ENCODE measurements at regions not wholly inside any gene's neighbourhood (a gene's known extent, or its start where the extent isn't known, plus 50 kb on each side); places are given as distances from the start of the nearest gene placed in this dataset.
"Not testable (repeated sequence)": the region's sequence is repeated elsewhere in the genome, so short reads cannot be mapped to it uniquely, and the experiment has no call there.

DNA sequence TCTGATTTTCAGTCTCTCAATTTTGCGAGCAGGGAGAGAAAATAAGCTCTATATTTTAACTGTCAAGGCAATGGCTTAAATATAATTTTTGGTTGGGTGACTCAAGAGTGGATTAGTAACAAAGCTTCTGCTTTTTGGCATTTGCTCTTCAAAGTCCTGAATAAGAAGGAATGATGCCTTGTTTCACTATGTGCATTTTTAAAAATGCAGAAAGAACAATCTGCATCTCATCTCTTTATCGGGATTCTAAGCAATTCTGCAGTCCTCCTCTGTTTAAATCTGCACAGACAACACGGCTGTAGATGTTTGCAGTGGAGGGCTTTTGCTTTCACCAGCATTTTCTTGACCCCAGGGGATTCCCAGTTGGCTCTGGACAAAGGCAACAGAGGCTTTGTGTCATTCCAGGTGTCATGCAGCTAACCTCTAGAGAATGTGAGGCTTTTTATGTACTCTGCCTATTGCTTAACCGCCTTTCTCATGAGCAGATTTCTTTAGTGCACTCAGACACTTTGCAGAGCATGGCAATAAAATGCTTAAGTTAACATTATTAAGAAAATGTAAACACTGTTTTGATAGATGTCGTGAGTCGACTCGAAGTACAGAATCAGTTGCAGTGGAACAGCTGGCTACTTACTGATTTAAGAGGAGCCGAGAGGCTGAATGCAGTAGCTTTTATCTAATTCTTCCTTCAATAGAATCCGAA is 783.2 kb upstream of the NEGR1 start:
- DNase-seq (ENCODE audit: low read depth), result no peak

DNA sequence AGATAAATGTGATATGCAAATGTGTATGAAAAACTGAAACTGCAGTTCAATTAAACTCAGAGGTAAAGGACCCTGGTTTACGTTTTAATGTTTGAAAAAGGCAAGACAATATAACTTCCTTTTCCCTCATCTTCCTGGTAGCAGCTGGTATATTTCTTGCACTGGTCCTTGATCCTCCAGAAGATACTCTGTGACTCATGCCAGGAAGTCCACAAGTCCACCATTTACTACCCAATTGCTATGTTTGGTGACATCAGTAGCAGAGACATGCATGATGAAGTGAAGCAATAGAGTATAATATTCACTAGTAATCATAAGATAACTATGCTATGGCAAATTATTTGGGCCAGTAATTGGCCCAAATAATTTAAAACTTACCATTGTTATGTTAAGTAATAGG is 774.5 kb upstream of the NEGR1 start:
- DNase-seq (ENCODE audit: low read depth), result no peak

- no peak for DNase-seq (ENCODE audit: low read depth)
These were observed 762.1 kb upstream of the NEGR1 start for GRCh38 chr1:73044241-73045036.

DNA sequence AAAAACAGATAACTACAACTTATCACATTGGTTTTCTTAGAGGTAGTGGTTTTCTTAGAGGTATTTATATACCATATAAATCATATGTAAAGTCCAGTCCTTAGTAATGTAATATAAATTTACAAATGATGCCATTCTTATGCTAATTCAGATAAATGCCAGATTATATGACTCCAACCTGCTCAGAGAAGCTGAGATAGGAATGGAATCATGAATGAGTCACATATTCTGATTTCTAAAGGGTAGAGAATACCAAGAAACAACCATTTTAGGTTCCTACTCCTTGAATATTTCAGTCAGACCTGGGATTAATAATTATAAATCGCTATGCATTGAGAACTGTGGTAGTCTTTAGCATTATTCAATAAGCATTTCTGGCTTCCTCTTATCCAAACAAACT is 760.1 kb upstream of the NEGR1 start:
- DNase-seq (ENCODE audit: low read depth), result no peak

- DNase-seq (ENCODE audit: low read depth), result no peak
These were observed 758.5 kb upstream of the NEGR1 start for GRCh38 chr1:73040811-73041210.

- DNase-seq (ENCODE audit: low read depth), result no peak
These were observed 751.9 kb upstream of the NEGR1 start for GRCh38 chr1:73034271-73034670.

GRCh38 chr1:73033640-73034039 is 751.3 kb upstream of the NEGR1 start:
- no peak for DNase-seq (ENCODE audit: low read depth)

GRCh38 chr1:73029571-73029970 is 747.2 kb upstream of the NEGR1 start:
- DNase-seq (ENCODE audit: low read depth), result no peak

DNA sequence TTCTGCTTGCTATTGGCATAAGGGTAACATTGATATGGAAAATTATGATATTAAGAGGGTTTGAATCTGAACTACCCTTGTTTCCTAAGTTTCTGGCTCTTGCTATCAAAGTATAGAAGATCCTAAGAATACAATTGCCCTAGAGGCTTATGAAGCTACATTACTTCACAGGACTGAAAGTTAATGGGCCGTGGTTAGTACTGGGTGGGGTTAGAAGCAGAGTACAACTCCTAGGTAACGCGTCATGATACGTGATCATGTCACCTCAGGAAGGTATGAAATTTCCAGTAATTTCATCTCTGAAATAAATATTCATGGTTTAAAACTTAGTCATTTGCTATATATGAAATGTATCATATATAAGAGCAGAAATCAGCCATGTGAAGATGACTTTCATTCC is 743.8 kb upstream of the NEGR1 start:
- no peak for DNase-seq (ENCODE audit: low read depth)

GRCh38 chr1:73009938-73010337 is 727.6 kb upstream of the NEGR1 start:
- DNase-seq (ENCODE audit: low read depth), result no peak

DNA sequence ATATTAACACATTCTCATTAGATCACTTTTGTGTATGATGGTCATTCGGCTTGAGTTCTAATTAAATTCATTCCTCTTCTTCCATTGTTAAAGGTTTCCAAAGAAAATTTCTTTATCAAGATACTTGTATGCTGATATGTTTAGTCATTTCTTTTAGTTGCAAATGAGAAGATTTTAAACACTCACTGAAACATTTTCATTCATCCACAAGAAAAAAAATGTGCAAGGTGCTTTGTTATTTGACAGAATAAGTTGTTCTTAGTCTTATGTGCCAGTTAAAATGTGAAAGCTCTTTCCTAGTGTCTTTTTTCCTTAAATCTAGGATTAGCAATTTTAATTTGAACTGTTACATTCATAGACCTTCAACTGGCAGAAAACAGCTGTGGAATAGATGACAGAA is 727.0 kb upstream of the NEGR1 start:
- DNase-seq (ENCODE audit: low read depth), result no peak

DNA sequence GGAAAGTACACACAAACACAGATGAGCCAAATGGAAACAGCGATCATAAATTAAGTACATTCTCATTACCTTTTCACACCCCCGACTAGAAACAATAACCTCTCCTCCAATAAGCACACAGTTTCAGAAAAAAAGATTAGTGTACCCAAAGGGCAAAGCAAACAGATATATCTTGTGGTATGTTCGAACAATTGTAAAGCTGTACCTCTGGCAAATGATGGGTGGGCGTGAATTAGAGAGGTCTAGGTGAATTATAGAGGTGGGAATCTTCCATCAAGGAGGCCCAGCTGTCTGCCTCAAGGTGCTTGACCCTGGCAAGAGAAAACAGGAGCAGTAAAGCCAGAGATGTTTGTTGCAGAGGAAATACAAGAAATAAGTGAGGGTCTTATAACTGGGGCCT is 715.3 kb upstream of the NEGR1 start:
- DNase-seq (ENCODE audit: low read depth), result no peak

DNA sequence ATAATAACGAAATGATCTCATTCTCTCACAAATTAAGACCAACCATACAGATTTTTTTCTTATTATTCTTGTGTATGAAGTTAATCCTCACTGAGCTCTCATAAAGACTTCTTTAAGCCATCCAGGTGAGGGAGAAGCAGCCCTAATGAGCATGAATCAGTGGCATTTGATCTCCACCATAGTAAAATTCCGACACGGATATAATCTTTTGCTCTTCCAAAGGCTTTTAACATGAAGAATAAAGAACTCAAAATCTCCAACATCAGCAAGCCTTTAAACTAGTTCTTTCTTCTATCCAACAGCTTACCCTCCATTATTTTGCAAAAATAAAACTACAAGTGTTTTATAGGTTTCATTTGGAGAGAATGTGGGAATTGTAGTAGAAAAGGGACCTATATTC is 714.7 kb upstream of the NEGR1 start:
- no peak for DNase-seq (ENCODE audit: low read depth)

DNA sequence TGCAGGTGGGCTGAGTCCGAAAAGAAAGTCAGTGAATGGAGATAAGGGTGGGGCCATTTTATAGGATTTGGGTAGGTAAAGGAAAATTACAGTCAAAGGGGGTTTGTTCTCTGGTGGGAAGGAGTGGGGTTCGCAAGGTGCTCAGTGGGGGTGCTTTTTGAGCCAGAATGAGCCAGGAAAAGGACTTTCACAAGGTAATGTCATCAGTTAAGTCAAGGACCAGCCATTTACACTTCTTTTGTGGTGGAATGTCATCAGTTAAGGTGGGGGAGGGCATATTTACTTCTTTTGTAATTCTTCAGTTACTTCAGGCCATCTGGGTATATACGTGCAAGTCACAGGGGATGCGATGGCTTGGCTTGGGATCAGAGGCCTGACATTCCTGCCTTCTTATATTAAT is 705.5 kb upstream of the NEGR1 start:
- not testable (repeated sequence) for DNase-seq (ENCODE audit: low read depth)

GRCh38 chr1:72986591-72987290 is 704.4 kb upstream of the NEGR1 start:
- DNase-seq (ENCODE audit: low read depth), result no peak

DNA sequence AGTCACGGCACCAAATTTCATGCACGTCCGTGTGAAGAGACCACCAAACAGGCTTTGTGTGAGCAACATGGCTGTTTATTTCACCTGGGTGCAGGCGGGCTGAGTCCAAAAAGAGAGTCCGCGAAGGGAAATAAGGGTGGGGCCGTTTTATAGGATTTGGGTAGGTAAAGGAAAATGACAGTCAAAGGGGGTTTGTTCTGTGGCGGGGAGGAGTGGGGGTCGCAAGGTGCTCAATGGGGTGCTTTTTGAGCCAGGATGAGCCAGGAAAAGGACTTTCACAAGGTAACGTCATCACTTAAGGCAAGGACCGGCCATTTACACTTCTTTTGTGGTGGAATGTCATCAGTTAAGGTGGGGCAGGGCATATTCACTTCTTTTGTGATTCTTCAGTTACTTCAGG is 702.7 kb upstream of the NEGR1 start:
- not testable (repeated sequence) for DNase-seq (ENCODE audit: low read depth)

GRCh38 chr1:72983011-72983410 is 700.7 kb upstream of the NEGR1 start:
- not testable (repeated sequence) for DNase-seq (ENCODE audit: low read depth)

- DNase-seq (ENCODE audit: low read depth), result no peak
These were observed 687.1 kb upstream of the NEGR1 start for GRCh38 chr1:72969461-72969860.

DNA sequence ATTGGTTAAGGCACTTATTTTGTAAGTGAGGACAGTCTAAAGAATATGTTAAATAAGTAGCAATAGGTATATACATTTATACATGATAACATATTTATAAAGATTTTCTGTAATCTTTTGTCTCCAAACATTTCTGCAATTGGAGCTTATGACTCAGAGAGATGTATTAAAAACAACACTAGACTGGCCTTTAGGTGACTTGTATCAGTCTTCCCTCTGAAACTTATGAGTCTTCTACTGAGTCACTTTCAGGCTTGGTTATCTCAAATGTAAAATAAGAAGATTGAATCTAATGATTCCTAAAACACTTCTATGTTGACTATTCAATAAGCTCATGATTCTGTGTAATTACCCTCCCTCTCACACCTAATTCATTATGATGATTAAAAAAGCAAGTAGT is 672.6 kb upstream of the NEGR1 start:
- DNase-seq (ENCODE audit: low read depth), result no peak

DNA sequence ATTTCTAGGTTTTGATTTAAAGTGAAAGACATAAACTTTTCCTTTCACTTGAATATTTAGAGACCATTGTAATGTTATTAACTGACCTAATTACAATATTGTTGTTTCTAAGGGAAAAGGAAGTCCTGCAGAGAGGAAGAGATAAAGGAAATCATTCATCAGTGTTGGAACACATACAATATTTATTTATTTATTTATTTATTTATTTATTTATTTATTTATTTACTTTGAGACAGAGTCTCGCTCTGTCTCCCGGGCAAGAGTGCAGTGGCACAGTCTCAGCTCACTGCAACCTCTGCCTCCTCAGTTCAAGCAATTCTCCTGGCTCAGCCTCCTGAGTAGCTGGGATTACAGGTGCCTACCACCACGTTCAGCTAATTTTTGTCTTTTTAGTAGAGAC is 668.6 kb upstream of the NEGR1 start:
- DNase-seq (ENCODE audit: low read depth), result not testable (repeated sequence)

DNA sequence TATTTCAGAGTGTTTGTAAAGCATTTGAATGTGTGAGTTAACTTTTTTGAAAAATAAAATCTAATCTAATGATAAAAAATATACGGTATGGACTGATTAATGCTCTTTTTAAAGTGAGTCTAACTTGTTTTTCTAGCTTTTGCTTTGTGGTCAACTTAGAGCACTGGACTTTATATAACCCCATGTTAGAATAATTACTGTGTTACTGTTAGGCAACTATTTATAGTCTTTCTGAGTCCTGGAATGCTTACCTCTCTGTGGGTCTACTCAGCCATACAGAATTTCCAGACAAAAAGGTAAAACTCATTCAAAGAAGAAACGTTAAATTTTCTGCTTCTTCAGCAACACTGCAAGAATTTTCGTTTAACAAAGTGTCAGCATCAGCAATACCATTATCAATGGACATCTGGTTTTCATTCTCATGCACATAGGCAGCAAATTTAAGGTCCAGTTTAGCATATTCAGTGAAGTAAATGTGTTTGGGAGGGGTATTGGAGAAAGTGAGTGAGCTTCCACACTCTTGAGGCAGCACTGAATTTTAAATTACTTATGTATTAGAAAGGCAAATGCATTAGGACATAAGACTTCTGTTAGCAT is 664.7 kb upstream of the NEGR1 start:
- no peak for DNase-seq (ENCODE audit: low read depth)

- peak; percentile 25 for DNase-seq (ENCODE audit: low read depth)
These were observed 659.7 kb upstream of the NEGR1 start for GRCh38 chr1:72942008-72942407.

All from forelimb muscle (tissue), 1 donor.